ENCODE measurements at regions not wholly inside any gene's neighbourhood (a gene's known extent, or its start where the extent isn't known, plus 50 kb on each side); places are given as distances from the start of the nearest gene placed in this dataset.

- TF ChIP-seq CTCF (IDR thresholded peaks at IDR 0.05): no peak
- TF ChIP-seq POLR2A (IDR thresholded peaks at IDR 0.05): no peak
Measured at GRCh38 chr17:33966410-33967059, 288.6 kb upstream of the CCL2 start.

Data from esophagus squamous epithelium (tissue), 4 donors.